ENCODE measurements at regions not wholly inside any gene's neighbourhood (a gene's known extent, or its start where the extent isn't known, plus 50 kb on each side); places are given as distances from the start of the nearest gene placed in this dataset.

- no peak overlapping the region for H3K4me3 ChIP-seq
- no peaks in the 10 kb centered on the region for H3K9me3 ChIP-seq (replicated peaks; ENCODE audit: control insufficient read depth, insufficient read depth, low read length)
- H3K4me1 ChIP-seq (ENCODE audit: control insufficient read depth, insufficient read depth, low read length): no peaks in the 10 kb centered on the region
- TF ChIP-seq EED (IDR thresholded peaks at IDR 0.05; ENCODE audit: low read depth) (no peak), SIX5 (IDR thresholded peaks at IDR 0.05; ENCODE audit: low read depth, low read length, severe bottlenecking) (no peak), SMAD1 (IDR thresholded peaks at IDR 0.05; ENCODE audit: low read depth, partially characterized antibody) (no peak), ZBED1 (IDR thresholded peaks at IDR 0.05; ENCODE audit: borderline replicate concordance) (no peak)
- ChIA-PET RAD21 (ENCODE audit: unreplicated experiment) (no interaction called here), POLR2A (no interaction called here), CTCF (no interaction called here), SMC1A (ENCODE audit: uncharacterized antibody, unreplicated experiment) (interaction anchor here (1.0 kb wide), 1 partner anchor 17 kb away, joined by 3 read pairs; no protein-coding TSS in a partner anchor)
- H3K27me3 ChIP-seq (replicated peaks in 1 of 2; ENCODE audit: control insufficient read depth in 2 of 2, insufficient read depth in 2 of 2, low read length in 1 of 2): no peaks in the 10 kb centered on the region; a peak in 1 of 4 replicates
- DNase-seq (ENCODE audit: low read depth, low spot score) (no peak), ATAC-seq (no peak), FAIRE-seq (no peak)
- H2AFZ ChIP-seq (ENCODE audit: control insufficient read depth, low read depth, low read length): no peak overlapping the region
- no TSS peak for BruUV-seq (replicated peaks)
- no peak overlapping the region for H3K9ac ChIP-seq (ENCODE audit: control insufficient read depth, insufficient read depth, low read length)
- in situ Hi-C loops (cut with MboI): no loop called here
- no peaks in the 10 kb centered on the region for H3K36me3 ChIP-seq (ENCODE audit: control insufficient read depth in 2 of 2, insufficient read depth in 2 of 2, low read length in 1 of 2)
- no peak overlapping the region for H3K27ac ChIP-seq (ENCODE audit: control insufficient read depth, insufficient read depth)
- no peaks in the 10 kb centered on the region for H3K79me2 ChIP-seq (ENCODE audit: control insufficient read depth, insufficient read depth, low read length)
- no peak overlapping the region for H3K4me2 ChIP-seq (ENCODE audit: control insufficient read depth, insufficient read depth)
- 95% methylated on average over 1 of the region's 1 CpG for WGBS (ENCODE audit: insufficient coverage, insufficient replicate concordance, low lambda C conversion rate, missing lambda C conversion rate)
- H4K20me1 ChIP-seq (ENCODE audit: control insufficient read depth, insufficient read depth): no peaks in the 10 kb centered on the region
- intact Hi-C loops (cut with micrococcal nuclease; ENCODE audit: unreplicated experiment): no loop called here
These were observed 75.9 kb upstream of the CABCOCO1 start for GRCh38 chr10:61586829-61587228.

- H3K27me3 ChIP-seq (replicated peaks in 1 of 2; ENCODE audit: control insufficient read depth in 2 of 2, insufficient read depth in 2 of 2, low read length in 1 of 2): no peaks in the 10 kb centered on the region
- in situ Hi-C loops (cut with MboI) (no loop called here), intact Hi-C loops (cut with micrococcal nuclease; ENCODE audit: unreplicated experiment) (no loop called here)
- no peaks in the 10 kb centered on the region for H3K9me3 ChIP-seq (replicated peaks; ENCODE audit: control insufficient read depth, insufficient read depth, low read length)
- ChIA-PET SMC1A (ENCODE audit: uncharacterized antibody, unreplicated experiment) (no interaction called here), POLR2A (no interaction called here), RAD21 (ENCODE audit: unreplicated experiment) (no interaction called here), CTCF (interaction anchor here (0.9 kb wide), 1 partner anchor 9 kb away, joined by 3 read pairs; no protein-coding TSS in a partner anchor)
- no peak for DNase-seq (ENCODE audit: low read depth, low spot score)
- 33% methylated on average over 4 of the region's 4 CpGs for WGBS (ENCODE audit: insufficient coverage, insufficient replicate concordance, low lambda C conversion rate, missing lambda C conversion rate)
- H3K79me2 ChIP-seq (ENCODE audit: control insufficient read depth, insufficient read depth, low read length): no peaks in the 10 kb centered on the region
- no peak overlapping the region for H3K9ac ChIP-seq (ENCODE audit: control insufficient read depth, insufficient read depth, low read length)
- no peak overlapping the region for H3K27ac ChIP-seq (ENCODE audit: control insufficient read depth, insufficient read depth)
- H3K36me3 ChIP-seq (ENCODE audit: control insufficient read depth in 2 of 2, insufficient read depth in 2 of 2, low read length in 1 of 2): no peaks in the 10 kb centered on the region
- no peak overlapping the region for H3K4me2 ChIP-seq (ENCODE audit: control insufficient read depth, insufficient read depth)
- no TSS peak for BruUV-seq (replicated peaks)
- no peak for ATAC-seq
- H2AFZ ChIP-seq (ENCODE audit: control insufficient read depth, low read depth, low read length): no peak overlapping the region
- no peak overlapping the region for H3K4me3 ChIP-seq
- H4K20me1 ChIP-seq (ENCODE audit: control insufficient read depth, insufficient read depth): no peaks in the 10 kb centered on the region; the same call in 1 of the 2 replicates
- no peak for FAIRE-seq
- H3K4me1 ChIP-seq (ENCODE audit: control insufficient read depth, insufficient read depth, low read length): no peaks in the 10 kb centered on the region
- TF ChIP-seq SIX5 (IDR thresholded peaks at IDR 0.05; ENCODE audit: low read depth, low read length, severe bottlenecking) (no peak), IRF3 (IDR thresholded peaks at IDR 0.05) (no peak), ZNF687 (IDR thresholded peaks at IDR 0.05) (no peak), ZNF274 (IDR thresholded peaks at IDR 0.05; ENCODE audit: insufficient read depth, insufficient read length) (no peak), HDAC6 (IDR thresholded peaks at IDR 0.05; ENCODE audit: unreplicated experiment) (no peak), POLR2A (IDR thresholded peaks at IDR 0.05; ENCODE audit: low read depth, low read length) (no peak), NR2C2 (IDR thresholded peaks at IDR 0.05; ENCODE audit: borderline replicate concordance, control insufficient read depth, insufficient read length, low read depth) (no peak), E4F1 (IDR thresholded peaks at IDR 0.05; ENCODE audit: borderline replicate concordance, partially characterized antibody) (no peak)
These were observed 82.1 kb upstream of the CABCOCO1 start for GRCh38 chr10:61580608-61581007.
